ENCODE measurements at regions not wholly inside any gene's neighbourhood (a gene's known extent, or its start where the extent isn't known, plus 50 kb on each side); places are given as distances from the start of the nearest gene placed in this dataset. TPM values are rescaled to one million over a fixed set of nuclear protein-coding genes. Genes with fewer than 3 reads are reported as not detected.

GRCh38 chr14:38143170-38143569 lies 64.5 kb upstream of the SSTR1 start:
- ChIA-PET POLR2A (interaction anchor here (1.0 kb wide), 1 partner anchor 21 kb away, joined by 3 read pairs; no protein-coding TSS in a partner anchor), CTCF (interaction anchor here (0.6 kb wide), 1 partner anchor 74 kb away, joined by 3 read pairs; no protein-coding TSS in a partner anchor)
- no peak for TF ChIP-seq CTCF (IDR thresholded peaks at IDR 0.05; ENCODE audit: low read depth, low read length)
- Histone ChIP-seq H3K27me3 (ENCODE audit: control insufficient read depth, insufficient read depth, low read length) (no peaks in the 10 kb centered on the region), H3K27ac (ENCODE audit: low read depth, low read length) (peak overlapping the region; percentile 92), H3K4me3 (ENCODE audit: low read depth, low read length) (no peak overlapping the region; the same call in 1 of the 2 replicates), H3K9me3 (ENCODE audit: control insufficient read depth, insufficient read depth, low read length) (no peaks in the 10 kb centered on the region)
- no peak for DNase-seq (ENCODE audit: low read depth, low spot score)

- Histone ChIP-seq H3K9me3 (ENCODE audit: control insufficient read depth, insufficient read depth, low read length) (no peaks in the 10 kb centered on the region), H3K4me3 (ENCODE audit: low read depth, low read length) (peak overlapping the region; percentile 32), H3K27ac (ENCODE audit: low read depth, low read length) (peak overlapping the region; percentile 92), H3K27me3 (ENCODE audit: control insufficient read depth, insufficient read depth, low read length) (no peaks in the 10 kb centered on the region)
- DNase-seq (ENCODE audit: low read depth, low spot score) = peak; percentile 51
- no peak for TF ChIP-seq CTCF (IDR thresholded peaks at IDR 0.05; ENCODE audit: low read depth, low read length)
- POLR2A ChIA-PET = interaction anchor here (0.8 to 1.0 kb wide), 2 partner anchors 21 to 34 kb away, joined by 3 read pairs; no protein-coding TSS in a partner anchor
- CTCF ChIA-PET = interaction anchor here (1.0 kb wide), 1 partner anchor 53 kb away, joined by 5 read pairs; no protein-coding TSS in a partner anchor
Measured at GRCh38 chr14:38143659-38144505, 63.8 kb upstream of the SSTR1 start.

GRCh38 chr14:38145142-38145541 lies 62.6 kb upstream of the SSTR1 start:
- no peak overlapping the region for H3K27ac ChIP-seq (ENCODE audit: low read depth, low read length)
- H3K27me3 ChIP-seq (ENCODE audit: control insufficient read depth, insufficient read depth, low read length) = no peaks in the 10 kb centered on the region
- CTCF ChIA-PET = no interaction called here

GRCh38 chr14:38150075-38150474 lies 57.6 kb upstream of the SSTR1 start:
- Histone ChIP-seq H3K4me3 (ENCODE audit: low read depth, low read length) (no peak overlapping the region), H3K27me3 (ENCODE audit: control insufficient read depth, insufficient read depth, low read length) (no peaks in the 10 kb centered on the region), H3K9me3 (ENCODE audit: control insufficient read depth, insufficient read depth, low read length) (no peaks in the 10 kb centered on the region), H3K27ac (ENCODE audit: low read depth, low read length) (no peak overlapping the region)
- TF ChIP-seq CTCF (IDR thresholded peaks at IDR 0.05; ENCODE audit: low read depth, low read length) = no peak
- no peak for DNase-seq (ENCODE audit: low read depth, low spot score)
- POLR2A ChIA-PET = no interaction called here
- CTCF ChIA-PET = interaction anchor here (0.7 to 1.4 kb wide), 2 partner anchors 47 to 54 kb away, joined by 3 to 4 read pairs; no protein-coding TSS in a partner anchor

More at GRCh38 chr14:38145142-38145541, 62.6 kb upstream of the SSTR1 start:
- no peak for DNase-seq (ENCODE audit: low read depth, low spot score)
- POLR2A ChIA-PET = no interaction called here
- Histone ChIP-seq H3K4me3 (ENCODE audit: low read depth, low read length) (no peak overlapping the region), H3K9me3 (ENCODE audit: control insufficient read depth, insufficient read depth, low read length) (no peaks in the 10 kb centered on the region)
- TF ChIP-seq CTCF (IDR thresholded peaks at IDR 0.05; ENCODE audit: low read depth, low read length) = no peak

Small RNA genes in the stretch of these regions (small RNA-seq; reads per million reads assigned to genes)
- gene RF00406 (ENCODE audit: insufficient read length, low read depth) (not detected), gene RNU6-1277P (ENCODE audit: insufficient read length, low read depth) (not detected)

Data from AG04450 (cell line).